Prostate gland (tissue), 2 donors: ENCODE measurements at regions not wholly inside any gene's neighbourhood (a gene's known extent, or its start where the extent isn't known, plus 50 kb on each side); places are given as distances from the start of the nearest gene placed in this dataset.

Source experiments
- CTCF ChIP-seq, 4 experiments: fragments of 200-600 bp in 2 of 4; fragments of 450-650 bp in 2 of 4; sonication (generic) in 2 of 4; IDR thresholded peaks; 1 replicate in 3 of 4; 2 replicates in 1 of 4; pipeline ENCODE4 v1.5.1; 2016 to 2019; ENCODE audit warnings: antibody characterized with exemption in 4 of 4, mild to moderate bottlenecking in 2 of 4, moderate library complexity in 2 of 4
- POLR2AphosphoS5 ChIP-seq: sonication (generic); formaldehyde crosslinking; IDR thresholded peaks from one replicate; pipeline ENCODE4 v1.6.1; 2017; ENCODE audit warnings: antibody characterized with exemption

GRCh38 chr7:9083837-9084236 lies 650.4 kb downstream of the NXPH1 start:
- TF ChIP-seq CTCF (IDR thresholded peaks at IDR 0.05) = no peak
- no peak for TF ChIP-seq POLR2AphosphoS5
